Pancreas (tissue), 10 donors: ENCODE measurements at regions not wholly inside any gene's neighbourhood (a gene's known extent, or its start where the extent isn't known, plus 50 kb on each side); places are given as distances from the start of the nearest gene placed in this dataset.

ENCODE experiments used
- ATAC-seq, 4 donors: fragments of 200-7000 bp; cut with Tn5 transposase; one replicate each; pipeline versions ENCODE4 v1.8.0 to v1.9.1; 2020; ENCODE audit warnings: mild to moderate bottlenecking in 4 of 4, moderate library complexity in 4 of 4
- DNase-seq, 6 donors: peaks; one replicate each; pipeline ENCODE4 v3.0.0-alpha.2; 2020
- FAIRE-seq: peaks from 2 replicates; lab custom pipeline; 2012; peaks lifted over from hg19 to GRCh38; lab: Jason Lieb, UNC
- H3K27ac ChIP-seq, 4 donors: fragments of 200-600 bp; sonication (generic); 1 replicate in 3 of 4; 2 replicates in 1 of 4; pipeline versions ENCODE4 v1.5.0 to v1.8.0; 2020
- H3K27me3 ChIP-seq, 4 donors: fragments of 200-600 bp; one replicate each; pipeline ENCODE4 v1.8.0; 2021
- H3K36me3 ChIP-seq, 3 donors: fragments of 200-600 bp; sonication (generic) in 1 of 3; one replicate each; pipeline versions ENCODE4 v1.5.0 to v1.8.0; 2020 to 2021
- H3K4me1 ChIP-seq, 3 donors: fragments of 200-600 bp; one replicate each; pipeline ENCODE4 v1.8.0; 2021
- H3K4me3 ChIP-seq, 4 donors: fragments of 200-600 bp; sonication (generic) in 2 of 4; one replicate each; pipeline versions ENCODE4 v1.5.0 to v1.8.0; 2020 to 2021
- H3K9me3 ChIP-seq, 4 donors: fragments of 200-600 bp; one replicate each; pipeline ENCODE4 v1.8.0; 2021
- CTCF ChIP-seq, 4 donors: fragments of 200-600 bp; sonication (generic) in 3 of 4; IDR thresholded peaks; one replicate each; pipeline versions ENCODE4 v1.5.0 to v1.8.0; 2021; ENCODE audit warnings: antibody characterized with exemption in 4 of 4
- WGBS, 2 donors: extraction: QIAGEN DNeasy Blood & Tissue Kit; methylation state at CpG; one replicate each; pipeline ENCODE4 v1.1.7; 2013; 5-methylcytosine and 5-hydroxymethylcytosine counted together
- intact Hi-C, 3 donors: fragments of 100-400 bp; cut with DNase I; formaldehyde crosslinking; loops; one replicate each; pipeline versions ENCODE4 v1.11.1 to v1.14.2; 2022
- donor health status: healthy with polysubstance abuse.
- donor health status: DM: no; HTN: no; CAD: no; lungs with moderate emphysema.
- donor health status: DM: no; HTN: no; CAD: no.
- donor health status: control.
- donor health status: control.
- donor health status: Bipolar disorder and iron deficiency.
- donor health status: DM: yes; HTN: yes; CAD: no.
- donor health status: DM: no; HTN: no; CAD: no.
- donor health status: DM: no; HTN: no; CAD: no.
- donor health status: DM: yes; HTN: yes; CAD: no.

GRCh38 chr18:78682716-78683115 lies 296.9 kb upstream of the SALL3 start:
- FAIRE-seq: no peak
- 48 to 52% methylated on average over 13 of the region's 13 CpGs for WGBS, 2 donors
- no peak overlapping the region for H3K4me3 ChIP-seq
- no peak for TF ChIP-seq CTCF (IDR thresholded peaks at IDR 0.05)
- no peak overlapping the region for H3K27ac ChIP-seq
- no peaks in the 10 kb centered on the region for H3K27me3 ChIP-seq
- no peak for DNase-seq
- no peaks in the 10 kb centered on the region for H3K4me1 ChIP-seq
- H3K9me3 ChIP-seq: no peaks in the 10 kb centered on the region
- ATAC-seq: no peak
- no peaks in the 10 kb centered on the region for H3K36me3 ChIP-seq
- intact Hi-C loops: no loop called here

GRCh38 chr18:78683191-78684010 lies 296.2 kb upstream of the SALL3 start:
- DNase-seq: no peak
- Histone ChIP-seq H3K9me3 (no peaks in the 10 kb centered on the region), H3K36me3 (no peaks in the 10 kb centered on the region), H3K27me3 (no peaks in the 10 kb centered on the region), H3K4me3 (no peak overlapping the region), H3K4me1 (no peaks in the 10 kb centered on the region), H3K27ac (no peak overlapping the region)
- TF ChIP-seq CTCF (IDR thresholded peaks at IDR 0.05): no peak
- intact Hi-C loops: no loop called here
- no peak for ATAC-seq
- FAIRE-seq: no peak
- WGBS, 2 donors: 65 to 82% methylated on average over 26 of the region's 26 CpGs

GRCh38 chr18:78685250-78685979 lies 294.2 kb upstream of the SALL3 start:
- Histone ChIP-seq H3K27ac (no peak overlapping the region), H3K36me3 (no peaks in the 10 kb centered on the region), H3K9me3 (no peaks in the 10 kb centered on the region), H3K27me3 (no peaks in the 10 kb centered on the region), H3K4me3 (no peak overlapping the region), H3K4me1 (no peaks in the 10 kb centered on the region)
- DNase-seq: no peak
- intact Hi-C loops: no loop called here
- no peak for FAIRE-seq
- no peak for TF ChIP-seq CTCF (IDR thresholded peaks at IDR 0.05)
- ATAC-seq: no peak
- 57 to 66% methylated on average over 22 to 23 of the region's 23 CpGs for WGBS, 2 donors

DNA sequence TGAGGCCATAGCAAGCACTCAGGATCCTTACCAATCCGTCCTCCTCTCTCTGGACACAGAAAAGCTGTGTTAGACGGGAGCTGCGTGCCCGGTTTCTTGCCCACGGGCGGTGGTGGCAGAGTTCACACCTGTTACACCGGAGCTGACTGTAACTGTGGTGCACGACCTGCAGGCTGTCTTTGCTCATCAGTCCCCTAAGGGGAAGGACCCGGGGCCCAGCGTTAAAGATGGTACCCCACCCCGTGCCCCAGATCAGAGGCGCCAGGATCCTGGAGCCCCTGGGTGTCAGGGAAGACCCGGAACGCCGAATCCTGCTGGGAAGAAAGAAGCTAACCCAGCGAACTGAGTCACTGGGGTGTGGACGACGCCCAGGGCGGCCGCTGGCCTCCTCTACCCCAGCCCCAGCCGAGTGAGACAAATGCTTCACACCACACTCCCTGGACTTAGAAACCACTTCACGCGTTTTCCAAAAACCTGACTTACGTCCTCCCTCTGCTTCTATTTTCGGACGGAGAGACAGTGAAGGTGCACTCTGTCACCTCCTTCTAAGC lies 293.6 kb upstream of the SALL3 start:
- 63 to 71% methylated on average over 26 of the region's 26 CpGs for WGBS, 2 donors
- FAIRE-seq: no peak
- Histone ChIP-seq H3K9me3 (no peaks in the 10 kb centered on the region), H3K36me3 (no peaks in the 10 kb centered on the region), H3K4me3 (no peak overlapping the region), H3K27me3 (no peaks in the 10 kb centered on the region), H3K4me1 (no peaks in the 10 kb centered on the region), H3K27ac (no peak overlapping the region)
- ATAC-seq: no peak
- no peak for TF ChIP-seq CTCF (IDR thresholded peaks at IDR 0.05)
- DNase-seq: no peak
- intact Hi-C loops: no loop called here
